Liver (tissue), 3 donors: ENCODE measurements at regions not wholly inside any gene's neighbourhood (a gene's known extent, or its start where the extent isn't known, plus 50 kb on each side); places are given as distances from the start of the nearest gene placed in this dataset.

Source experiments
- FOXA1 ChIP-seq: IDR thresholded peaks from 2 replicates; pipeline ENCODE4 v1.6.1; 2016; ENCODE audit warnings: antibody characterized with exemption
- GABPA ChIP-seq, 2 donors: IDR thresholded peaks in 1 of 2; conservative IDR thresholded peaks in 1 of 2; 2 replicates each; pipeline ENCODE4 v1.6.1; 2016; ENCODE audit warnings: antibody characterized with exemption in 2 of 2, mild to moderate bottlenecking in 1 of 2, moderate library complexity in 1 of 2
- HNF4A ChIP-seq, 2 donors: conservative IDR thresholded peaks; 2 replicates each; pipeline ENCODE4 v1.6.1; 2016; ENCODE audit warnings: antibody characterized with exemption in 2 of 2, mild to moderate bottlenecking in 2 of 2
- JUND ChIP-seq, 2 donors: IDR thresholded peaks; 2 replicates each; pipeline ENCODE4 v1.6.1; 2016; ENCODE audit warnings: antibody characterized with exemption in 2 of 2
- NR2F2 ChIP-seq: IDR thresholded peaks from 2 replicates; pipeline ENCODE4 v1.6.1; 2016; ENCODE audit warnings: antibody characterized with exemption
- RAD21 ChIP-seq, 2 donors: IDR thresholded peaks; 2 replicates each; pipeline ENCODE4 v1.6.1; 2016; ENCODE audit warnings: antibody characterized with exemption in 2 of 2, mild to moderate bottlenecking in 2 of 2
- SP1 ChIP-seq: IDR thresholded peaks from 2 replicates; pipeline ENCODE4 v1.6.1; 2018; ENCODE audit warnings: antibody characterized with exemption, mild to moderate bottlenecking
- TAF1 ChIP-seq: conservative IDR thresholded peaks from 2 replicates; pipeline ENCODE4 v1.6.1; 2016; ENCODE audit warnings: antibody characterized with exemption, mild to moderate bottlenecking
- YY1 ChIP-seq: IDR thresholded peaks from 2 replicates; pipeline ENCODE4 v1.6.1; 2016; ENCODE audit warnings: antibody characterized with exemption, mild to moderate bottlenecking
- TF ChIP-seq, protein P1 (sequence below): IDR thresholded peaks from 2 replicates; pipeline ENCODE4 v1.6.1; 2016; ENCODE audit warnings: antibody characterized with exemption
- TF ChIP-seq, protein P2 (sequence below): fragments of 150-350 bp; IDR thresholded peaks from 2 replicates; pipeline ENCODE4 v1.5.1; 2017; ENCODE audit warnings: improper control_type of control experiment, low read depth, low read length; ENCODE audit not compliant: missing input control
- TF ChIP-seq, protein P3 (sequence below): IDR thresholded peaks from 2 replicates; pipeline ENCODE4 v1.6.1; 2016; ENCODE audit warnings: antibody characterized with exemption
- TF ChIP-seq, protein P4 (sequence below): IDR thresholded peaks from 2 replicates; pipeline ENCODE4 v1.6.1; 2016; ENCODE audit warnings: antibody characterized with exemption, mild to moderate bottlenecking
- TF ChIP-seq, protein P5 (sequence below): IDR thresholded peaks from 2 replicates; pipeline ENCODE4 v1.6.1; 2016; ENCODE audit warnings: antibody characterized with exemption
- donor health status: healthy.
- donor health status: healthy.

DNA sequence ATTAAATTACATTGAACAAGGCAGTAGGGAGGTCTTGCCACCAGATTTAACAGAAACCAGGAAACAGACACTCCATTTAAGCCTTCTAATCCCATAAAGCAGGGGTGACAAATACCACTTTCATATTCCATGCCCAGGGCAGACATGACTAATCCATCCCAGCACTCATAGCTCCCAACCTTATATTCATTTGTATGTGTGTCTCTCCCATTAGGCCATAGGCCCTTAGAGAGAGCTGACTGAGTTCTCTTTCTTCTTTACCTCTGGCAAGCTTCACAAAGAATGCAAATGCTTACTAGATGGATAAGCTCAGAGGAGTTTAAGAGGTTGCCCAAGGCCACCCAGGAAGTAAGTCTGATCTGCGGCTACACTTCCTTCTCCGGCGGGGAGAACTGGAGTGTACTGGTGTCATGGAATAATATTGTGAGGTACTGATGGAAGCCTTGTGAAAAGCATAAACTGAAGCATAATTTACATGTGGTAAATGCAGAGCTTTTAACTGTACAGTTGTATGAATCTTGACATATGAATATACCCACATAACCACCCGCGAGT is 239.7 kb upstream of the HABP2 start:
- TF ChIP-seq JUND (IDR thresholded peaks at IDR 0.05) (no peak), SP1 (no peak), YY1 (no peak), GABPA (IDR thresholded peaks at IDR 0.05 in 1 of 2, conservative IDR thresholded peaks at IDR 0.05 in 1 of 2) (no peak), TAF1 (no peak), FOXA1 (no peak), RAD21 (IDR thresholded peaks at IDR 0.05) (no peak), NR2F2 (no peak), HNF4A (conservative IDR thresholded peaks at IDR 0.05) (no peak)
- TF ChIP-seq, protein P1, sequence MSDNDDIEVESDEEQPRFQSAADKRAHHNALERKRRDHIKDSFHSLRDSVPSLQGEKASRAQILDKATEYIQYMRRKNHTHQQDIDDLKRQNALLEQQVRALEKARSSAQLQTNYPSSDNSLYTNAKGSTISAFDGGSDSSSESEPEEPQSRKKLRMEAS, result no peak
- TF ChIP-seq, protein P2, sequence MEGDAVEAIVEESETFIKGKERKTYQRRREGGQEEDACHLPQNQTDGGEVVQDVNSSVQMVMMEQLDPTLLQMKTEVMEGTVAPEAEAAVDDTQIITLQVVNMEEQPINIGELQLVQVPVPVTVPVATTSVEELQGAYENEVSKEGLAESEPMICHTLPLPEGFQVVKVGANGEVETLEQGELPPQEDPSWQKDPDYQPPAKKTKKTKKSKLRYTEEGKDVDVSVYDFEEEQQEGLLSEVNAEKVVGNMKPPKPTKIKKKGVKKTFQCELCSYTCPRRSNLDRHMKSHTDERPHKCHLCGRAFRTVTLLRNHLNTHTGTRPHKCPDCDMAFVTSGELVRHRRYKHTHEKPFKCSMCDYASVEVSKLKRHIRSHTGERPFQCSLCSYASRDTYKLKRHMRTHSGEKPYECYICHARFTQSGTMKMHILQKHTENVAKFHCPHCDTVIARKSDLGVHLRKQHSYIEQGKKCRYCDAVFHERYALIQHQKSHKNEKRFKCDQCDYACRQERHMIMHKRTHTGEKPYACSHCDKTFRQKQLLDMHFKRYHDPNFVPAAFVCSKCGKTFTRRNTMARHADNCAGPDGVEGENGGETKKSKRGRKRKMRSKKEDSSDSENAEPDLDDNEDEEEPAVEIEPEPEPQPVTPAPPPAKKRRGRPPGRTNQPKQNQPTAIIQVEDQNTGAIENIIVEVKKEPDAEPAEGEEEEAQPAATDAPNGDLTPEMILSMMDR, result no peak
- TF ChIP-seq, protein P3, sequence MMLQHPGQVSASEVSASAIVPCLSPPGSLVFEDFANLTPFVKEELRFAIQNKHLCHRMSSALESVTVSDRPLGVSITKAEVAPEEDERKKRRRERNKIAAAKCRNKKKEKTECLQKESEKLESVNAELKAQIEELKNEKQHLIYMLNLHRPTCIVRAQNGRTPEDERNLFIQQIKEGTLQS, result no peak
- TF ChIP-seq, protein P4, sequence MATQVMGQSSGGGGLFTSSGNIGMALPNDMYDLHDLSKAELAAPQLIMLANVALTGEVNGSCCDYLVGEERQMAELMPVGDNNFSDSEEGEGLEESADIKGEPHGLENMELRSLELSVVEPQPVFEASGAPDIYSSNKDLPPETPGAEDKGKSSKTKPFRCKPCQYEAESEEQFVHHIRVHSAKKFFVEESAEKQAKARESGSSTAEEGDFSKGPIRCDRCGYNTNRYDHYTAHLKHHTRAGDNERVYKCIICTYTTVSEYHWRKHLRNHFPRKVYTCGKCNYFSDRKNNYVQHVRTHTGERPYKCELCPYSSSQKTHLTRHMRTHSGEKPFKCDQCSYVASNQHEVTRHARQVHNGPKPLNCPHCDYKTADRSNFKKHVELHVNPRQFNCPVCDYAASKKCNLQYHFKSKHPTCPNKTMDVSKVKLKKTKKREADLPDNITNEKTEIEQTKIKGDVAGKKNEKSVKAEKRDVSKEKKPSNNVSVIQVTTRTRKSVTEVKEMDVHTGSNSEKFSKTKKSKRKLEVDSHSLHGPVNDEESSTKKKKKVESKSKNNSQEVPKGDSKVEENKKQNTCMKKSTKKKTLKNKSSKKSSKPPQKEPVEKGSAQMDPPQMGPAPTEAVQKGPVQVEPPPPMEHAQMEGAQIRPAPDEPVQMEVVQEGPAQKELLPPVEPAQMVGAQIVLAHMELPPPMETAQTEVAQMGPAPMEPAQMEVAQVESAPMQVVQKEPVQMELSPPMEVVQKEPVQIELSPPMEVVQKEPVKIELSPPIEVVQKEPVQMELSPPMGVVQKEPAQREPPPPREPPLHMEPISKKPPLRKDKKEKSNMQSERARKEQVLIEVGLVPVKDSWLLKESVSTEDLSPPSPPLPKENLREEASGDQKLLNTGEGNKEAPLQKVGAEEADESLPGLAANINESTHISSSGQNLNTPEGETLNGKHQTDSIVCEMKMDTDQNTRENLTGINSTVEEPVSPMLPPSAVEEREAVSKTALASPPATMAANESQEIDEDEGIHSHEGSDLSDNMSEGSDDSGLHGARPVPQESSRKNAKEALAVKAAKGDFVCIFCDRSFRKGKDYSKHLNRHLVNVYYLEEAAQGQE, result no peak
- TF ChIP-seq, protein P5, sequence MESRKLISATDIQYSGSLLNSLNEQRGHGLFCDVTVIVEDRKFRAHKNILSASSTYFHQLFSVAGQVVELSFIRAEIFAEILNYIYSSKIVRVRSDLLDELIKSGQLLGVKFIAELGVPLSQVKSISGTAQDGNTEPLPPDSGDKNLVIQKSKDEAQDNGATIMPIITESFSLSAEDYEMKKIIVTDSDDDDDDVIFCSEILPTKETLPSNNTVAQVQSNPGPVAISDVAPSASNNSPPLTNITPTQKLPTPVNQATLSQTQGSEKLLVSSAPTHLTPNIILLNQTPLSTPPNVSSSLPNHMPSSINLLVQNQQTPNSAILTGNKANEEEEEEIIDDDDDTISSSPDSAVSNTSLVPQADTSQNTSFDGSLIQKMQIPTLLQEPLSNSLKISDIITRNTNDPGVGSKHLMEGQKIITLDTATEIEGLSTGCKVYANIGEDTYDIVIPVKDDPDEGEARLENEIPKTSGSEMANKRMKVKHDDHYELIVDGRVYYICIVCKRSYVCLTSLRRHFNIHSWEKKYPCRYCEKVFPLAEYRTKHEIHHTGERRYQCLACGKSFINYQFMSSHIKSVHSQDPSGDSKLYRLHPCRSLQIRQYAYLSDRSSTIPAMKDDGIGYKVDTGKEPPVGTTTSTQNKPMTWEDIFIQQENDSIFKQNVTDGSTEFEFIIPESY, result no peak
